NOMO-1 treated with dmso at 0.1 percent for 144 hours (cell line): ENCODE measurements at regions not wholly inside any gene's neighbourhood (a gene's known extent, or its start where the extent isn't known, plus 50 kb on each side); places are given as distances from the start of the nearest gene placed in this dataset.
"Not testable (repeated sequence)": the region's sequence is repeated elsewhere in the genome, so short reads cannot be mapped to it uniquely, and the experiment has no call there.

Experiments used
- DNase-seq: peaks from one replicate; lab custom pipeline; 2025; ENCODE audit not compliant: unreplicated experiment; lab: John Stamatoyannopoulos, UW

DNA sequence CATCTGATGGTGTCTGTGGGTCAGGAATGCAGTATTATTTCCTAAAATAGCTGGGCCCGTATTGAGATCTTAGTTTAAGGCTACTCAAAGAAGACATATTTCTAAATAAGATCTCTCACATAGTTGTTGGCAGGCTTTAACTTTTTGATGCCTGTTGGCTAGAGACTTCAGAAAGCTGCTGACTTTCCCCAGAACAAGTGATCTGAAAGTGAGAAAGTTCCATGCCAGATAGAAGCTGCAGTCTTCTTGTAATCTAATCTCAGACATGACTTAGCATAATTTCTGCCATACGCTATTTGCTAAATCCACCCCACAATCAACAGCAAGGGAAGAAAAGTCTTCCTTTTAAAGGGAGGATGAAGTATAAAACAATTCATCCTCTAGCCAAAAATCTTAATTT lies 867.1 kb downstream of the IGSF11 start:
- no peak for DNase-seq

DNA sequence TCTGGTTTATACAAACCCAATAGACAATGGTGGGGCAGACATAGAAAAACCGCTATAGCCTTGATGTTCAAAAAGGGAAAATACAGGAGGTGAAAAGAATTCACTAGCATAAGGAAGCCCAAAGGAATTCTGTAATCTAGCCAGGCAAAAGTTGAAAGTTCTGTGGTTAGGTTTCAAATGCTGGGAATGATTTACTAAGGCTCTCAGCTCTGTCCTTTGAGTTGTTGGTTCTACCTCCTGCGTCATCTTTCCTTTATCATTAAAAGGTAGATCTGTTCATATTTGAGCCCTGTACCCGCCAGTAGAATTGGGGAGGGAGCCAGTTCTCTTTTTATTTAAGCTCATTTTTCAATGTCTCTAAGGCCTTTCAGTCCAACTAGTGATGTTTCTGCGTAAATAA lies 866.5 kb downstream of the IGSF11 start:
- DNase-seq: no peak

DNA sequence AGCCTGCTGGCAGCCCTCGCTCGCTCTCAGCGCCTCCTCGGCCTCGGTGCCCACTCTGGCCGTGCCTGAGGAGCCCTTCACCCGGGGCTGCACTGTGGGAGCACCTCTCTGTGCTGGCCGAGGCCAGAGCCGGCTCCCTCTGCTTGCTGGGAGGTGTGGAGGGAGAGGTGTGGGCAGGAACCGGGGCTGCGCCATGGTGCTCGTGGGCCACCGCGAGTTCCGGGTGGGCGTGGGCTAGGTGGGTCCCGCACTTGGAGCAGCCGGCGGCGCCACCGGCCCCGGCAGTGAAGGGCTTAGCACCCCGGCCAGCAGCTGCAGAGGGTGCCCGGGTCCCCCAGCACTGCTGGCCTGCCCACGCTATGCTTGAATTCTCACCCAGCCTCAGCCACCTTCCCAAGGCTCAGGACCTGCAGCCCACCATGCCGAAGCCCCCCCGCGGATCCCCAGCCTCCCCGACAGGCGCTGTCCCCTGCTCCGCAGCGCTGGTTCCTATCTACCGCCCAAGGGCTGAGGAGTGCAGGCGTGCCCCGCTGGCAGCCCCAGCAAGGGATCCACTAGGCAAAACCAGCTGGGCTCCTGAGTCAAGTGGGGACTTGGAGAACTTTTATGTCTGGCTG lies 863.3 kb downstream of the IGSF11 start:
- DNase-seq: no peak

DNA sequence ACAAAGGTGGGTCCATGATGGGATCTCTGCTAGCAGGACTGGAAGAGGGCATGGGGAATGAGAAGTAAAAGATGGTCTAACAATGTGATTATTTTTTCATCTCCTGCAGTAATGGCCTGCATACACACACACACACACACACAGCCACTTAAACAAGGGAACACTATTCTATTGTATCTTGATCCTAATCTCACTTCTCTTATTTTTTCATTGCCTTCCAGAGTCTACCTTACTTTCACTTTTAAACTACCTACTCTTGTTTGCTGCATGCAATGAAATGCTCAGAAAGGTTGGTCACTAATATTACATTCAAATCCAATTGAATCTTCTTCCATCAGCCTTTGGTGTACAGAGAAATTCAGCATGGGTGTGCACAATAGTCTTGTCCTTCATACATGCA lies 853.8 kb downstream of the IGSF11 start:
- DNase-seq: no peak

DNA sequence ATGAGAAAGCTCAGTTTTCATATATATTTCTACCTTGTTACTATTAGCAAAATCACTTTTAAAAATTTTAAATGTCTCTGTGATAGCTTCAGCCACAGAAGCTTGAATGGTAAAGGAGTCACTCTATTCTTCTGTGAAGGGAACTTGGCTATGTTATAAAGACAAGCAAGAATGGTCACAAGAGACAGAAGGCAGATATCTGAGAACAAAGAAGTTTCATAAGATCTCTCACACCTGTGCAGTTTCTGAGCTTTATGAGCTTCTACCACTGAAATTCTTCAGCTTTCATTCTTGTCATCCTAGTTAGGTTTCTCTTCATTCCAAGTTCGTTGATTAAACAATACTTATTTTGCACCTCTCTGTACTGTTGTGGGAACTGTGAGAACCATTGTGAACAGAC lies 853.4 kb downstream of the IGSF11 start:
- DNase-seq: no peak

DNA sequence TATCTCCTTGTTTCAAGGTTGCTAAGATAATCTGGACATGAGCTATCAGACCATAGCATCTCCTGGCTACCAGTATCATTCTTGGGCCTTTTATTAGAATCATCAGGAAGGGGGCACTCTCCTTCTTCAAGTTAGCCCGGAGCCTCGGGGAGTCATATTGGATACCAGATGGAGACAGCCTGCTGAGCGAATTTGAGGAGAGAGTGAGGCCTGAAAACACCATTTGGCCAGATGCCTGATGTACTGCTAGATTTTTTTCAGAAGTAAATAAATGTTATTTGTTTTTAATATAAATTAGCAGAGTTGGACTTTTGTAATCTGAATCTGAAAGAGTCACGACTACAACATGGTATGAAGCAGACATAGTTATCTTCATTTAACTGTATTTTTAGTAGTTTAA lies 848.6 kb downstream of the IGSF11 start:
- DNase-seq: no peak

DNA sequence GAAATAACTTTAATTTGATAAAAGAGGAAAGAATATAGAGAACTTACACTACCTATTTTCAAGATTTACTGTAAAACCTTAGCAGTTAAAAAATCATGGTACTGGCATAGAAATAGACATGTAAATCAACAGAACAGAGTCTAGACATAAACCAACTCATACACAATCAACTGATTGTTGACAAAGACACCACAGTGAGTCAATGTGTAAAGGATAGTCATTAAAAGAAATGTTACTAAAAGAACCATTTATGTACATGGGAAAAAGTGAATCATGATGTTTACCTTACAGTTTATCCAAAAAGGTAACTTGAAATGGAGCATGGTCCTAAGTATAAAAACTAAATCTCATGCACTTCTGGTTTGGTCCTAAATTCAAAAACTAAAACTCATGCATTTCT lies 847.4 kb downstream of the IGSF11 start:
- DNase-seq: no peak

DNA sequence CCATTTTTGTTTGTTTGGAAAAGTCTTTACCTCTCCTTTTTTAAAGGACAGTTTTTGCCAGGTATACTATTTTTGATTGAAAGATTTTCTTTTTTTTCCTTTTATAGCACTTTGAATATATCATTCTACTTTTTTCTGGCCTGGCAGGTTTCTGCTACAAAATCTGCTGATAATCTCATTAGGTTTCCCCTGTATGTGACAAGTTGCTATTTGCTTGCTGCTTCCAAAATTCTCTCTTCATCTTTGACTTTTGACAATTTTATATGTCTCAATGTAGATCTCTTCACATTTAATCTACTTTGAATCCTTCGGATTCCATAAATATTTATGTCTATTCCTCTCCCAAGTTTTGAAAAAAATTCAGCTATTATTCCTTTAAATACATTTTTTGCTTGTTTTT lies 838.5 kb downstream of the IGSF11 start:
- no peak for DNase-seq

DNA sequence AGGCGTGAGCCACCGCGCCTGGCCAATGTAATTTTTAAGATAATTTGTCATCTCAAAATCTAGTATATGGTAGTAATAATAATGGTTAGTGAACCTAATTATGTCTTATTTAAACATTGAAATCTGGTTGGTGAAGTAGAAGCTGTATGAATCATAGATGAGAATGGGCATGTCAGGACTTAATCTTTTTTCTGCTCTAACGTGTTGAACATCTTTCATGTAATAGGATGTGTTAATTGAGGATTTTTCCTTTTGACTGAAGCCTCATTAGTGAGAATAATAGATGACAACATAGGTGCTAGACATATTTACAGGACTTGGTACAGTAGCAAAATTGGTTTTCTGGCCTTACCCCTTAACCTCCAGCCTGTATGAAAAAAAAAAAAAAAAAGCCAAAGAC lies 835.6 kb downstream of the IGSF11 start:
- DNase-seq: no peak

DNA sequence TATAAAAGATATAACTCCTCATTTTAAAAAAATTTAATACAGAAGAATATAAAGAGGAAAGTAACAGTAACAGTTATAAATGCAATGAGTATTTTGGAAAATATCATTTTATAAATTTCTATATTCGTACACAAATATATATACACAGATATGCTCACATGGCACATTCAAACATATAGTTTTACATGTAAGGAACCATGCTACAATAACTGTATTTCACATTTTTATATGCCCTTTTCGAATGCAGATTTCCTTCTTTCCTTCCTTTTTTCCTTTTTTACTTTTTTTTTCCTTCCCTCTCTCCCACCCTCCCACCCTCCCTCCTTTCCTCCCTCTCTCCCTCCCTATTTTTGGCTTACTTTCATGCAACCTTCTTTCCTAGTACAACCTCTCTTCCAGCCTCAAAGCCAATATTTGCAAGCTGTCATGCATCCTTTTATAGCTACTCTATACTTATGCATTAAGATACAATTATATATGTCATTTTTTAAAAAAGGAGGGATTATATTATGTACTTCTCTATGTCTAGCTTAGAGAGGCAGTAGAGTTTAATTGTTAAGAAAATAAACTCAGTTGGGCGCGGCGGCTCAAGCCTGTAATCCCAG lies 830.5 kb downstream of the IGSF11 start:
- no peak for DNase-seq

DNA sequence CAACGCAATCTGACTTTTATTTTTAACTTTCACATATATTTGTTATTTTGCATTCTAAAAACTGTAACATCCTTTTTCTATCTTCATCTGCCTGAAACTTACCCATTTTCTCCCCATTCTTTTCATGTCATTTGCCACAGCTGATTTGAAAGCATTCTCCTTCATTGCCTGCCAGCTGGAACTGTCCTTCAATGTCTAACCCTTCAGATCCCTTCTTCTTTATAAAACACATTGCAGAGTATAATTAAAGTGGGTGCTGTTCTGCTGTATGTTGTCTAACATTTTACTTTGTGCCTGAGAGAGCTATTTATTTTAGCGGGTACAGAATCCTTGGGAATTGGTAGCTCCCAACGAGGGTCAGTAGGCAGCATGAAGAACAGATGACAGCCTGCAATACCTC lies 827.4 kb downstream of the IGSF11 start:
- no peak for DNase-seq

DNA sequence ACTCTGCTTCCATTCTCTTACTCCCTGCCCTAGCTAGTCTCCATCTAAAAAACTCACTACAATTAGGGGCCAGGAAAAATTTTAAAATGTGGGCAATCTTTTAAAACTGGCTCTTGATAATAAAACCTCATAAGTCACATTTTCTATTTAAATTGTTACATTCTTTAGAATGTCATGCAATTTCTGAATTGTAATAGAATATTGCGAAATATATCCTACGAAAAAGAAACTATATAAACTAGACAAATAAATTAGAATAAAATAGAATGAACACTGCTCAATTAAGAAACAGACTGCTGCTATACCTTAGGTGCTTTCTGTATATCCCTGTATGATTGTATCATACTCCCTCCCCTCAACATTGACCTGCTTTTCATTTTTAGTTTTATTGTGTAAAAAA lies 826.0 kb downstream of the IGSF11 start:
- DNase-seq: no peak

DNA sequence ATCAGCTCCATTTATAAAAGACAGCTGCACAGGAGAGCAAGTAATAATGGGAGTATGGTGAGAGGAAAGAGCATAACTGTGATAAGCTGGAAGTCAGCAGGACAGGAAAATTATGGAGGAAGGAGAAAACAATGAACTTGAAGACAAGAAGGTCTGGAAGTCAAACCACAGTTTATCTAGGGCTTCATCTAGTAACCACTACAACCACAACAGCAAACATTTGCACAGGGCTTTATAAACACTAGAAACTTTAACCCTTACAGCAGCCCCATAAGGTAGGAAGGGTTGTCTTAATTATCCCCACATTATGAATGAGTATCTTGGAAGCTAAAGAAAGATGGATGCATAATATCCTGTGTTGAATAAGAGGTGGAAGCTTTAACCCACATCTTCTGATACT lies 820.8 kb downstream of the IGSF11 start:
- DNase-seq: no peak

DNA sequence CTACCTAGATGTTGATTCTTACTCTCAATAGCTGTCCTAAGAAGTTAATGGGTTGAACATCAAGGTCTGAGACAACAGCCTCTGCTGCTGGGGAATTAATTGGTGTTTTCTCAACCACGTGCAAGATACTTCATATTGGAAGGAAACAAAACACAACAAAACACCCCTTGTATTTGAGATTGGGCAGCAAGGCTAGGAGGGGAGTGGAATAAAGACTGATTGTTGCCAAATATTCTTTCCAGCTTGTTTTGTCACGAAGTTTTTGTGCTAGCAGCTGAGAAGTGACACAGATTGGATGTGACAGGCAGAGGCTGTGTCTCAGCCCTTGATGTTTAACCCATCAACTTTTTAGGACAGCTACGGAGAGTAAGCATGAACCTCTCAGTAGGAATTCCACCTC lies 808.4 kb downstream of the IGSF11 start:
- no peak for DNase-seq

DNA sequence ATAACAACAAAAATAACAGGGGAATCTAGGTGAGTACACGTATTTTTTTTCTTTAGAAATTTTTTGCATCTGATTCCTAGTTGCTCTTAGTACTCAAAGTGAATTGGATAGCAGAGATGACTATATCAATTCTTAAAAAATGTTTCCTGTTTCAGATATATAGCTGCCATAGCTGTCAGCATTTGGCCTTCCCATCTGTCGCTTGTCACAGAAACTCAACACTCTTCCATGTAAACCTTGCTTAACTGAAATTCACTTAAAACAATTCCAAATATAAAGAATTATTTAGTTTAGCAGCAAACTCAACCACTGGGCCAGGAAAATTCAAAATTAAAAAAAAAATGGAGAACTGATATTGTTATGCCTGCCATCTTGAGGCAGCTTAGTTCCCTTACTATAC lies 807.5 kb downstream of the IGSF11 start:
- no peak for DNase-seq

DNA sequence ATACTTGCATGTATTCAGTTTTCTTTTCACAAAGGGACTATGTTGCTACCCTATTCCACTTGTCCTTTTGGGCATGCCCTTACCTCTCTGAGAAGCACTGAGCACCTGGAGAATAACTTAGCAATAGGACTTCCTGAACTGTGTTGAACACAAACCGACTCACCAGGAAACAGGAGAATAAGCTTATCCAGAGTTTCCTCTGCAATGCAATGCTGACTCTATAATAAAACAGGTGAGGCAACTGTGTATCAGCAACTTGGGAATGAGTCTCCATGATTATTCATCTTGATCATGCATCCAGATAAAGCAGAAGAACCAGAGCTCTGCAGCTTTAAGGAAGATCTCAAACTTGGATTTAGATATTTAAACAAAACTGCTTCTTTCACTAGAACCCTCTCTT lies 806.5 kb downstream of the IGSF11 start:
- no peak for DNase-seq

DNA sequence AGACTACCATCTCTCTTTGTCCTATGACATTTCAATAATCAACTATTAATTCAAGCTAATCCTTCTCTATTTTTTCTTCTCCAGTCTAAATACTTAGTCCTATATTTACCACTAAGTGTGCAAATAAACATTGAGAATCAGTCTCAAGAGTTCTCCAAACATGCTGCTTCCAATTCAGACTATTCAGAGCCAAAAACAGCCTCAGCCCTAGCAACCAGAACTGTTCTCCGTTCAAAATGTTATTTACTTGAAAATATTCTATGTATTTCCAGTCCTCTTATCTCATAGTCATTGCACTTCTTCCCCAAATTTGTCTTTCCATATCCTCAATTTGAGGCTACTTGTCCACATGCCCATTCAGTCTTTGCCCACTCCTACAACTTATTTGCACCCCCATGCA lies 805.5 kb downstream of the IGSF11 start:
- DNase-seq: no peak

DNA sequence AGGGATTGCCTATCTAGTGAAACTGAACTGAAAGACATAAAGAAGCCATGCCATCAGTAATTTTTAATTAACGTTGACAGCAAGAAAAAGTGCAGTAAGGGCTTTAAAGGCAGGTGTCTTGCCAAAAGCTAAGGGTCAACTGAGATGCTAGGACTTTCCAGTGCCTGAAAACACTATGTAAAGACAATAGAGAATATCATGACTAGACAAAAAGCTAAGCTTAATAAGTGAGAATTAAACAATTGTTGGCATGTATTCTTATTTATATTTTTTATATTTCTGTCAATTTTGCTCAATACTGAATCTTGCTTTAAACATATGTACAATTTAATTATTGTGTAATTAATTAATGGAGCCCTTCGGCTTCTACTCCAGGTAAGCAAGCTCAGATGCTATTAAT lies 803.1 kb downstream of the IGSF11 start:
- DNase-seq: no peak

DNA sequence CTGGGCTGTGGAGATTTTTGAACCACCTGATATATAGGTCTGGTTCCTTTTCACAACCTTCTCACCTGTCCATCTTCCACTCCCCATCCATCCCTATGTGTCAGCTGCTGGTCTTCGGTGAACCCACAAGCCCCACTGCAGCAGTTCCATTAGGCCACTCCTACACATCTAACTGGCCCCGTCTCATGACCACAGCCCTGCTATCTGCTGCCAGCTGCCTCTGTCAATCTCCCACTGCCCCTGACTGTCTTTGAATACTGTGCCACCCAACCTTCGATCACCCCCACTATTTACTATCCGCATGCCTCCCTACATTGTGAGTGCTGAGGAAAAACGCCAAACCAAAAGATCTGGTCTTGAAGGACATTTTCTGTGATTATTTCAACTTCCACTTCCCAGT lies 795.4 kb downstream of the IGSF11 start:
- DNase-seq: no peak

DNA sequence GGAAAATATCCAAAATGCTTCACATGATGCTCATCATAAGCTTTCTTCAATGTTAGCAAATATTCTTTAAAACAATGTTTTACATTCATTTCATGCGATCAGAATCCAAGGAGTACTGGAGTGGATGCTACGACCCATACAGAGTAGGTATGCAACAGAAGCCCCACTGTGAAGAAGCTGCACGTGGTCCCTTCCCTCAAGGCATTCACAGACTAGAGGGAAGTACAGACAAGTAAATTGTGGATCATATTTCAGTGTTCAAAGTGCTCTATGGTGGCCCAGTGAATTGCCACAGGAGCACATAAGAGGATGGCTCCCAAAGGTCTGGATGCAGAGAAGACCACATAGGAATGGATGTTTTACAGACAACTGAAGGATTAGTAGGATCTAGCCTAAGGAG lies 789.9 kb downstream of the IGSF11 start:
- DNase-seq: no peak

DNA sequence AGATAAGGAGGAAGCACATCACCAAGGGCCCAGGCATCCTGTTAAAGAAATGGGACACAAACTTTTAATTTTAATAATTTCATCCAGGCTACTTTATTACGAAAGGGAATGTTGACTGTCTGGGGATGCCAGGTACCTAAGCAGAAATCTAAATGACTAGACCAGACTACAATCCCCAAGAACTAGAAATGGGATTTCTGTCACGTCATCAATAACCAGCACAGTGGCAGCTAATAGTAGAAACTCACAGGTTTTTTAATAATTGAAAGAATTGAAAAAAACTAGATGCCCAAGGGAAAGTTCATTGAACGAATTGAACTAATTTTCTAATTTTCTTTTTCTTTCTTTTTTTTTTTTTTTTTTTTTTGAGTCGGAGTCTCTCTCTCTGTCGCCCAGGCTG lies 789.3 kb downstream of the IGSF11 start:
- DNase-seq: no peak

DNA sequence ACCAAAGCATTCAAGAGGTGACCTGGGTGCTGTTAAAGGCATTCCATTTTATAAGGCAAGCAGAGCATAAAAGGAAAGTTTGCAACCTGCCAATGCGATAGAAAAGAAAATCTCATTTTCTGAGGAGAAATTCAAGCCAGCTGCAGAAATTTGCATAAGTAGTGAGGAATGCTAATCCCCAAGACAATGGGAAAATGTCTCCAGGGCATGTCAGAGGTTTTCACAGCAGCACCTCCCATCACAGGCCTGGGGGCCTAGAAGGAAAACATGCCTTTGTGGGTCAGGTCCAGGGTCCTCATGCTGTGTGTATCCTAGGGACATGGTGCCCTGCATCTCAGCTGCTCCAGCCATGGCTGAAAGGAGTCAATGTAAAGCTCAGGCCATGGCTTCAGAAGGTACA lies 775.8 kb downstream of the IGSF11 start:
- not testable (repeated sequence) for DNase-seq

DNA sequence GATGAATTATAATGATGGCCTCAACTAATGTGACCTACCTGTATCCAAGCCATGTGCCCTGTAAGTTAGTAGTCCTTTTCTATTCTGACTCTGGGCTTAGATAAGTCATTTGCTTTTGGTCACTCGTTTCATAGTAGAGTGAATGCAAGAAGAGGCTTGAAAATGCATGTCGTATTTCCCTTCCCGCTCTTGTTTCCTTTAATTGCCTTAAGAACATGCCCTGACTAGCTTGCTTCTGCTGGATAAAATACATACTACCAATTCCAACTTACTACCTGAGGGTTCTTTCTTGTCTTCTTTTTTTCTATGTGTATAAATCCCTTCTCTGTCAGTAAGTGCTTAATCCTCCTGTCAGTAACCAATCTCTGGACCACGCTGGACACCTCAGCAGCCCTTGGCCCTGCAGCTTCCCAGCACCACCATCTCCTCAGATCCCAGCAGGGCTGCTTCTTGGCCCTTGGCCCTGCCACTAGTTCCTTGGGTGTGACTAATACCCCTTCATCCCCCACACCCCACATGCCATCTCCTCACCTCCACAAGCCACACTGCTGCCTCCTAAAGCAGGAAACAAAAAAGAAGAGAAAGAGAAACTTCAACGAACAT lies 771.7 kb downstream of the IGSF11 start:
- no peak for DNase-seq
